Activated naive CD4-positive, alpha-beta T cell treated with anti-CD3 and anti-CD28 coated beads, Interleukin-2, amount 10 ng/mL, durations not matched to agents 7 days and 5 days (primary cell): ENCODE measurements at regions not wholly inside any gene's neighbourhood (a gene's known extent, or its start where the extent isn't known, plus 50 kb on each side); places are given as distances from the start of the nearest gene placed in this dataset.

Experiments
- CTCF ChIA-PET: fragments of 350-600 bp; sonication (Branson Sonifier 250); formaldehyde crosslinking; loops from one replicate; lab custom pipeline; 2021; ENCODE audit warnings: antibody characterized with exemption; lab: Charles Lee
- DNase-seq: peaks from one replicate; pipeline ENCODE4 v3.0.0-alpha.2; 2020
- H3K27ac Mint-ChIP-seq: one replicate; pipeline ENCODE4 v1.8.0; 2021; ENCODE audit warnings: mild to moderate bottlenecking, moderate library complexity, mixed read lengths
- H3K27me3 Mint-ChIP-seq: one replicate; pipeline ENCODE4 v1.8.0; 2021; ENCODE audit warnings: mild to moderate bottlenecking, mixed read lengths
- H3K36me3 Mint-ChIP-seq: one replicate; pipeline ENCODE4 v1.8.0; 2021; ENCODE audit warnings: mixed read lengths
- H3K4me1 Mint-ChIP-seq: one replicate; pipeline ENCODE4 v1.8.0; 2021; ENCODE audit warnings: mixed read lengths
- H3K4me3 Mint-ChIP-seq: one replicate; pipeline ENCODE4 v1.8.0; 2021; ENCODE audit warnings: mild to moderate bottlenecking, moderate library complexity, mixed read lengths
- H3K9me3 Mint-ChIP-seq: one replicate; pipeline ENCODE4 v1.8.0; 2021; ENCODE audit warnings: mixed read lengths

- H3K9me3 Mint-ChIP-seq, result no peaks in the 10 kb centered on the region
- DNase-seq, result no peak
- CTCF ChIA-PET, result no interaction called here
- no peaks in the 10 kb centered on the region for H3K4me1 Mint-ChIP-seq
- H3K36me3 Mint-ChIP-seq, result no peaks in the 10 kb centered on the region
- H3K27ac Mint-ChIP-seq, result no peak overlapping the region
- no peak overlapping the region for H3K4me3 Mint-ChIP-seq
- no peaks in the 10 kb centered on the region for H3K27me3 Mint-ChIP-seq
Observed at GRCh38 chr12:87930033-87930432, 99.2 kb downstream of the C12orf50 start.

- DNase-seq, result no peak
- Mint-ChIP-seq H3K4me1 (no peaks in the 10 kb centered on the region), H3K9me3 (no peaks in the 10 kb centered on the region), H3K36me3 (no peaks in the 10 kb centered on the region), H3K4me3 (no peak overlapping the region), H3K27me3 (no peaks in the 10 kb centered on the region), H3K27ac (no peak overlapping the region)
- CTCF ChIA-PET, result no interaction called here
Observed at GRCh38 chr12:87929346-87929745, 99.9 kb downstream of the C12orf50 start.

- H3K36me3 Mint-ChIP-seq, result no peaks in the 10 kb centered on the region
- no peaks in the 10 kb centered on the region for H3K4me1 Mint-ChIP-seq
Observed at GRCh38 chr12:87928031-87928430, 101.2 kb downstream of the C12orf50 start.

GRCh38 chr12:87925021-87925420 lies 104.2 kb downstream of the C12orf50 start:
- H3K27ac Mint-ChIP-seq, result no peak overlapping the region
- no peaks in the 10 kb centered on the region for H3K27me3 Mint-ChIP-seq
- H3K4me1 Mint-ChIP-seq, result no peaks in the 10 kb centered on the region
- DNase-seq, result no peak
- no peaks in the 10 kb centered on the region for H3K36me3 Mint-ChIP-seq
- no peaks in the 10 kb centered on the region for H3K9me3 Mint-ChIP-seq
- no peak overlapping the region for H3K4me3 Mint-ChIP-seq
- CTCF ChIA-PET, result no interaction called here

More at GRCh38 chr12:87928031-87928430, 101.2 kb downstream of the C12orf50 start:
- Mint-ChIP-seq H3K9me3 (no peaks in the 10 kb centered on the region), H3K4me3 (no peak overlapping the region), H3K27me3 (no peaks in the 10 kb centered on the region), H3K27ac (no peak overlapping the region)
- no peak for DNase-seq
- CTCF ChIA-PET, result no interaction called here

- CTCF ChIA-PET, result no interaction called here
- Mint-ChIP-seq H3K27ac (no peak overlapping the region), H3K9me3 (no peaks in the 10 kb centered on the region), H3K4me1 (no peaks in the 10 kb centered on the region), H3K4me3 (no peak overlapping the region), H3K36me3 (no peaks in the 10 kb centered on the region), H3K27me3 (no peaks in the 10 kb centered on the region)
- DNase-seq, result no peak
Observed at GRCh38 chr12:87924149-87924548, 105.1 kb downstream of the C12orf50 start.

DNA sequence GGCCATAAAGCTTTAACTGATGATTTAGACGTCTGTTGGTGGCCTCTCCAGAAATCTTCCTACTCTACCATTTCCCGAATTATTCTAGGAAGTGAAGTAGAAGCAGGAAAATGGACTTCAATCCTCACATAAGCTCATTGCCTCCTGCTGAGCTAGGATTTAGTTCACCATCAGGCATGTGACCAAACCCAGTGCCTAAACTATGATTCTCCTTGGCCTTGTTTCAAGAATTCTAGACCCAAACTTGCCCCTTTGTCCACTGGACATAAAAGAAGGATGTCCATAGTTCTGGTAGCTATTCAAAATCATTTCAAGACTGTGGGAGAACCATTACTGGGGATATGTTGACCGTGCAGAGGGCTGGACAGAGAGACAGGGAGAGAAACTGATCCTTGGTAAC lies 105.8 kb downstream of the C12orf50 start:
- Mint-ChIP-seq H3K9me3 (no peaks in the 10 kb centered on the region), H3K4me1 (no peaks in the 10 kb centered on the region), H3K27me3 (no peaks in the 10 kb centered on the region), H3K27ac (no peak overlapping the region), H3K36me3 (no peaks in the 10 kb centered on the region), H3K4me3 (no peak overlapping the region)
- CTCF ChIA-PET, result no interaction called here
- DNase-seq, result no peak

DNA sequence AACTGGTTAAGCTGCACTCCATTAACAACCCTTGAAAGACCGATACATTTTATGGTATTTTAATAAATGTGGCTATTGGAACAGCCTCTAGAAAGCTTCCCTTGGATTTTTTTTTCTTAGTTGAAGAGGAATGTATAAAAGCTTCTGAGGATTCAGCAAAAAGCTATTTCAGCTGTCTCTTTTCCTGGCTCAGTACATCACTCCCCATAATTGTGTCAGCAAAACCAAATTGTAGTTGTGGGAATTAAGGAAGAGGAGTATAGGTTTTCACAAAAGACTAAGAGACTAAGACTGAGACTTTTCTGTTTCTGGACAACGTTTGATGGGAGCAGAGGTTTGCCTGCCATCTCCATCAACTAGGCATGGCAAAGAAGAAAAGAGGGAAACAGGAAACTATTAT lies 106.5 kb downstream of the C12orf50 start:
- Mint-ChIP-seq H3K36me3 (no peaks in the 10 kb centered on the region), H3K27me3 (no peaks in the 10 kb centered on the region), H3K9me3 (no peaks in the 10 kb centered on the region), H3K4me1 (no peaks in the 10 kb centered on the region), H3K27ac (no peak overlapping the region), H3K4me3 (no peak overlapping the region)
- no peak for DNase-seq
- CTCF ChIA-PET, result no interaction called here

- Mint-ChIP-seq H3K4me1 (no peaks in the 10 kb centered on the region), H3K27me3 (no peaks in the 10 kb centered on the region), H3K9me3 (no peaks in the 10 kb centered on the region), H3K27ac (no peak overlapping the region), H3K36me3 (no peaks in the 10 kb centered on the region), H3K4me3 (no peak overlapping the region)
- CTCF ChIA-PET, result no interaction called here
- DNase-seq, result no peak
Observed at GRCh38 chr12:87921621-87922020, 107.6 kb downstream of the C12orf50 start.

DNA sequence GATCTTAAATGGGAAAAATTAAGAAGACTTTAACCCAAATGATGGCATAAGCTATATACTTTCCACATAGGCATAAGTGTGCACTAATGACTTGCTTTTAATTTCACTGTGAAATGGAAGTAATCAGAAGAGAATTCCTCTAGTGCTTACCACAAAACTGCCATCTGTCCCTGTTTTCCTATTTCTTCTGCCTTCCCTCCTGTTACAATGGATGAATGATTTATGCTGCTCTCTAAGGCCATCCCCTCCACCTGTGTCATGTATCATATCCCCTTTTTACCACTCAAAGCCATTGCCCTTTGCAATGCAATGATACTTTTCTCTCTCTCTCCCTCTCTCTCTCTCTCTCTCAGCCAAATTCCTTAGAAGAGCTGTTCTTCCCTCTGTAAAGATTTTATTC lies 109.1 kb downstream of the C12orf50 start:
- Mint-ChIP-seq H3K9me3 (no peaks in the 10 kb centered on the region), H3K36me3 (no peaks in the 10 kb centered on the region), H3K4me3 (no peak overlapping the region)

GRCh38 chr12:87901457-87901856 lies 127.7 kb downstream of the C12orf50 start:
- H3K36me3 Mint-ChIP-seq, result no peaks in the 10 kb centered on the region
- no peaks in the 10 kb centered on the region for H3K4me1 Mint-ChIP-seq
- H3K4me3 Mint-ChIP-seq, result no peak overlapping the region
- H3K9me3 Mint-ChIP-seq, result no peaks in the 10 kb centered on the region
- H3K27me3 Mint-ChIP-seq, result no peaks in the 10 kb centered on the region
- no peak for DNase-seq
- no peak overlapping the region for H3K27ac Mint-ChIP-seq
- CTCF ChIA-PET, result no interaction called here

More for the DNA sequence above, 109.1 kb downstream of the C12orf50 start:
- H3K4me1 Mint-ChIP-seq, result no peaks in the 10 kb centered on the region
- no peaks in the 10 kb centered on the region for H3K27me3 Mint-ChIP-seq
- CTCF ChIA-PET, result no interaction called here
- no peak overlapping the region for H3K27ac Mint-ChIP-seq
- no peak for DNase-seq

GRCh38 chr12:87897662-87898061 lies 131.5 kb downstream of the C12orf50 start:
- no peak overlapping the region for H3K4me3 Mint-ChIP-seq
- CTCF ChIA-PET, result no interaction called here
- H3K9me3 Mint-ChIP-seq, result no peaks in the 10 kb centered on the region
- no peaks in the 10 kb centered on the region for H3K27me3 Mint-ChIP-seq
- DNase-seq, result no peak
- no peaks in the 10 kb centered on the region for H3K4me1 Mint-ChIP-seq
- no peak overlapping the region for H3K27ac Mint-ChIP-seq
- no peaks in the 10 kb centered on the region for H3K36me3 Mint-ChIP-seq

DNA sequence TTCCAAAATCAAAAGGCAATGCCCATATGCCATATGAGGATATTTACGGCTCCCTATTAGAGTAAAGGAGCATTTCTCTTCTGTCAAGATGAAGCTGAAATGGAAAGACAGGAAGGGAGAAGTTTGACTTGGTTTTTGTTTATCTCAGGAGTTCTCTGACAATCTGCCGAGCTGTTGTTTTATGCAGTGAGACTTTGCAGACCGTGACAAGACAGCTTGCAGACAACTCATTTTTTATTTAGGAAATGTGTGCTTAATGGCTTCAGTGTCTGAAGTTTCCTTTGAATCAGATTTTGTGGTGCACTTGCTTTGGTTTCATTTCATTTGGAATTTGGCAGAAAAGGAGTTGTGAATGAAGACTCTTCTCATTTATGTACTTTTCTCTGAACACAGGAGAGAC lies 145.4 kb downstream of the C12orf50 start:
- CTCF ChIA-PET, result no interaction called here
- Mint-ChIP-seq H3K36me3 (no peaks in the 10 kb centered on the region), H3K27ac (no peak overlapping the region), H3K4me3 (no peak overlapping the region), H3K4me1 (no peaks in the 10 kb centered on the region), H3K9me3 (no peaks in the 10 kb centered on the region), H3K27me3 (no peaks in the 10 kb centered on the region)
- DNase-seq, result no peak

- no peak for DNase-seq
- peaks cover 2% of the 10 kb centered on the region for H3K9me3 Mint-ChIP-seq
- no peaks in the 10 kb centered on the region for H3K36me3 Mint-ChIP-seq
- no peaks in the 10 kb centered on the region for H3K27me3 Mint-ChIP-seq
- H3K27ac Mint-ChIP-seq, result no peak overlapping the region
- CTCF ChIA-PET, result no interaction called here
- H3K4me3 Mint-ChIP-seq, result no peak overlapping the region
- no peaks in the 10 kb centered on the region for H3K4me1 Mint-ChIP-seq
Observed at GRCh38 chr12:87879141-87879540, 150.1 kb downstream of the C12orf50 start.

GRCh38 chr12:87870493-87871460 lies 158.4 kb downstream of the C12orf50 start:
- Mint-ChIP-seq H3K9me3 (no peaks in the 10 kb centered on the region), H3K27me3 (no peaks in the 10 kb centered on the region), H3K4me1 (no peaks in the 10 kb centered on the region), H3K4me3 (no peak overlapping the region), H3K27ac (no peak overlapping the region), H3K36me3 (no peaks in the 10 kb centered on the region)
- CTCF ChIA-PET, result no interaction called here
- no peak for DNase-seq

DNA sequence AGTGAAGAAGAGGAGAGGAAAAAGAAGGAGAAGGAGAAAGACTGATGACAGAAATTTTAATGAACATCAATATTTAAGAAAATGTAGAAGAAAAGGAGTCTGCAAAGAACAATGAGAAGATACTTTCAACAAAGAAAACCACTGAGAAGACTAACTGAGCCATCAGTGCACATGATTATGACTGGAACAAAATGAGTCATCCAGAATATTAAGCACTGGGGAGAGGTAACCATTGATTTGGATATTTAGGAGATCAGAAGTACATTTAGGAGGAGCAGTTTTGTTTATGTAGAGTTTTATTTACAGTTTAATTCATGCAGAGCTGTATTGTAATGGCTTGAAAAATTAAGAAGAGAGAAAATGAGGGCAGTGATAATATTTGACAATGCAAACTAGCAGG lies 159.1 kb downstream of the C12orf50 start:
- CTCF ChIA-PET, result no interaction called here
- no peaks in the 10 kb centered on the region for H3K9me3 Mint-ChIP-seq
- no peak for DNase-seq
- H3K4me3 Mint-ChIP-seq, result no peak overlapping the region
- H3K4me1 Mint-ChIP-seq, result no peaks in the 10 kb centered on the region
- H3K27me3 Mint-ChIP-seq, result no peaks in the 10 kb centered on the region
- no peak overlapping the region for H3K27ac Mint-ChIP-seq
- no peaks in the 10 kb centered on the region for H3K36me3 Mint-ChIP-seq
